Keratinocyte (primary cell): ENCODE measurements at regions not wholly inside any gene's neighbourhood (a gene's known extent, or its start where the extent isn't known, plus 50 kb on each side); places are given as distances from the start of the nearest gene placed in this dataset.

Experiments used
- EZH2 ChIP-seq: IDR thresholded peaks from one replicate; pipeline ENCODE4 v1.6.1; 2012; ENCODE audit warnings: inconsistent platforms, mild to moderate bottlenecking, low read length, moderate library complexity
- TF ChIP-seq, protein P1 (sequence below), 3 experiments: IDR thresholded peaks in 1 of 3; conservative IDR thresholded peaks in 1 of 3; optimal IDR thresholded peaks in 1 of 3; 2 replicates in 2 of 3; 3 replicates in 1 of 3; pipeline versions ENCODE3 to v1.5.1; 2011; ENCODE audit warnings: low read length in 3 of 3, mild to moderate bottlenecking in 3 of 3, moderate library complexity in 2 of 3, control low read depth in 1 of 3, inconsistent platforms in 1 of 3; ENCODE audit not compliant: insufficient read depth in 2 of 3; ENCODE audit errors: extremely low read depth in 1 of 3

DNA sequence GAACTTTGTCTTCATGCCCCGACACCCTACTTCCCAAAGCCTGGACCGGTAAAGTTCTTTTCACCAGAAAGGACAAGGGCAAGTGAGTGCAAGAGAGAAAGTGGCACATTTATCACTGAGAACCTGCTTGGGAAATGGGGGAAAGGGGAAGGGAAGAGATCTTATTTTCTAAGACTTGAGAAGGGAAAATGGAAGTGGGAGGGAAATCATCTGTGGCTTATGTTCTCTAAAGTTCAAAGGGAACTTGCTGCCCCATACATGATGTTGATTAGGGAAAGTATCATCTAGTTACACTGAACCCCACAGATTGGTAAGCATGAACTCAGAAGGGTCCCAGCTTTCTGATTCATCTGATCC lies 199.5 kb upstream of the LPP start:
- TF ChIP-seq, protein P1, sequence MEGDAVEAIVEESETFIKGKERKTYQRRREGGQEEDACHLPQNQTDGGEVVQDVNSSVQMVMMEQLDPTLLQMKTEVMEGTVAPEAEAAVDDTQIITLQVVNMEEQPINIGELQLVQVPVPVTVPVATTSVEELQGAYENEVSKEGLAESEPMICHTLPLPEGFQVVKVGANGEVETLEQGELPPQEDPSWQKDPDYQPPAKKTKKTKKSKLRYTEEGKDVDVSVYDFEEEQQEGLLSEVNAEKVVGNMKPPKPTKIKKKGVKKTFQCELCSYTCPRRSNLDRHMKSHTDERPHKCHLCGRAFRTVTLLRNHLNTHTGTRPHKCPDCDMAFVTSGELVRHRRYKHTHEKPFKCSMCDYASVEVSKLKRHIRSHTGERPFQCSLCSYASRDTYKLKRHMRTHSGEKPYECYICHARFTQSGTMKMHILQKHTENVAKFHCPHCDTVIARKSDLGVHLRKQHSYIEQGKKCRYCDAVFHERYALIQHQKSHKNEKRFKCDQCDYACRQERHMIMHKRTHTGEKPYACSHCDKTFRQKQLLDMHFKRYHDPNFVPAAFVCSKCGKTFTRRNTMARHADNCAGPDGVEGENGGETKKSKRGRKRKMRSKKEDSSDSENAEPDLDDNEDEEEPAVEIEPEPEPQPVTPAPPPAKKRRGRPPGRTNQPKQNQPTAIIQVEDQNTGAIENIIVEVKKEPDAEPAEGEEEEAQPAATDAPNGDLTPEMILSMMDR (optimal IDR thresholded peaks at IDR 0.05 in 1 of 3, IDR thresholded peaks at IDR 0.05 in 1 of 3, conservative IDR thresholded peaks at IDR 0.05 in 1 of 3; ENCODE audit: extremely low read depth in 1 of 3, insufficient read depth in 2 of 3, low read length in 3 of 3), result no peak
- TF ChIP-seq EZH2, result no peak
